Endothelial cell of umbilical vein (primary cell): ENCODE measurements at regions not wholly inside any gene's neighbourhood (a gene's known extent, or its start where the extent isn't known, plus 50 kb on each side); places are given as distances from the start of the nearest gene placed in this dataset.

Experiments used
- BruUV-seq: library from RNA; stranded (reverse); fragments of 400-500 nt; replicated peaks from 2 replicates; lab custom pipeline; 2021; lab: Mats Ljungman, UMichigan
- CTCF ChIA-PET: fragments of 300-600, 350-600 bp; sonication (Branson Sonifier 250); formaldehyde crosslinking; loops from one replicate; lab custom pipeline; 2021; ENCODE audit warnings: antibody characterized with exemption, inconsistent platforms; lab: Charles Lee
- POLR2A ChIA-PET: fragments of 300-600, 350-600 bp; sonication (Branson Sonifier 250); formaldehyde crosslinking; loops from one replicate; lab custom pipeline; 2021; ENCODE audit warnings: antibody characterized with exemption, inconsistent platforms; lab: Charles Lee
- DNase-seq: peaks from one replicate; pipeline ENCODE4 v3.0.0-alpha.2; 2011; ENCODE audit warnings: low read depth, low spot score
- FAIRE-seq: peaks from 2 replicates; lab custom pipeline; 2011; peaks lifted over from hg19 to GRCh38; lab: Jason Lieb, UNC
- H2AFZ ChIP-seq: 2 replicates; pipeline ENCODE4 v1.6.0; 2012; ENCODE audit warnings: low read depth, low read length, control low read depth, inconsistent platforms
- H3K27ac ChIP-seq: 2 replicates; pipeline ENCODE4 v1.5.1; 2011; ENCODE audit warnings: low read depth, mild to moderate bottlenecking, control low read depth, low read length, moderate library complexity; ENCODE audit not compliant: insufficient read depth
- H3K27me3 ChIP-seq, 2 experiments: 2 replicates each; pipeline versions ENCODE4 v1.6.0 to v1.6.1; 2011; ENCODE audit warnings: low read length in 2 of 2, mixed read lengths in 1 of 2; ENCODE audit not compliant: control insufficient read depth in 2 of 2, insufficient read depth in 2 of 2
- H3K36me3 ChIP-seq, 2 experiments: 2 replicates in 1 of 2; 3 replicates in 1 of 2; pipeline ENCODE4 v1.5.1; 2011; ENCODE audit warnings: low read length in 2 of 2, mild to moderate bottlenecking in 1 of 2, moderate library complexity in 1 of 2; ENCODE audit not compliant: control insufficient read depth in 2 of 2, insufficient read depth in 2 of 2; ENCODE audit errors: extremely low read depth in 1 of 2
- H3K4me1 ChIP-seq: 3 replicates; pipeline ENCODE4 v1.5.1; 2011; ENCODE audit warnings: mild to moderate bottlenecking, low read length; ENCODE audit not compliant: control insufficient read depth, insufficient read depth; ENCODE audit errors: extremely low read depth
- H3K4me2 ChIP-seq: 2 replicates; pipeline ENCODE4 v1.6.1; 2011; ENCODE audit warnings: low read length, control low read depth, mixed read lengths; ENCODE audit not compliant: insufficient read depth
- H3K4me3 ChIP-seq, 3 experiments: fragments of 200-600 bp in 1 of 3; sonication (generic), shearing (Covaris generic) in 1 of 3; replicated peaks in 1 of 3; 2 replicates each; pipeline ENCODE4 v1.5.1; 2011 to 2016; ENCODE audit warnings: control low read depth in 3 of 3, low read length in 3 of 3, mild to moderate bottlenecking in 2 of 3, inconsistent platforms in 1 of 3, low read depth in 1 of 3, moderate library complexity in 1 of 3; ENCODE audit not compliant: insufficient read depth in 1 of 3
- H3K79me2 ChIP-seq: 2 replicates; pipeline ENCODE4 v1.6.0; 2012; ENCODE audit warnings: low read length, inconsistent platforms; ENCODE audit not compliant: control insufficient read depth, insufficient read depth
- H3K9ac ChIP-seq: replicated peaks from 2 replicates; pipeline ENCODE3; 2011; ENCODE audit warnings: low read length, control low read depth; ENCODE audit not compliant: insufficient read depth; ENCODE audit errors: extremely low read depth
- H3K9me1 ChIP-seq: replicated peaks from 3 replicates; pipeline ENCODE4 v1.6.0; 2011; ENCODE audit warnings: mild to moderate bottlenecking, low read length; ENCODE audit not compliant: control insufficient read depth, insufficient read depth; ENCODE audit errors: extremely low read depth
- H3K9me3 ChIP-seq: replicated peaks from 2 replicates; pipeline ENCODE4 v1.5.1; 2012; ENCODE audit warnings: low read length, inconsistent platforms; ENCODE audit not compliant: control insufficient read depth, insufficient read depth
- H4K20me1 ChIP-seq: replicated peaks from 2 replicates; pipeline ENCODE3; 2011; ENCODE audit warnings: mild to moderate bottlenecking, low read length; ENCODE audit not compliant: control insufficient read depth, insufficient read depth; ENCODE audit errors: extremely low read depth
- CTCF ChIP-seq, 2 donors: IDR thresholded peaks; 1 replicate in 1 of 2; 2 replicates in 1 of 2; pipeline ENCODE4 v1.5.1; 2011; ENCODE audit warnings: low read length in 2 of 2, mild to moderate bottlenecking in 2 of 2, moderate library complexity in 2 of 2, control low read depth in 1 of 2, inconsistent platforms in 1 of 2, low read depth in 1 of 2; ENCODE audit not compliant: insufficient read depth in 1 of 2; ENCODE audit errors: extremely low read depth in 1 of 2
- EZH2 ChIP-seq: IDR thresholded peaks from 2 replicates; pipeline ENCODE4 v1.6.1; 2012; ENCODE audit warnings: borderline replicate concordance, low read depth, mild to moderate bottlenecking, moderate library complexity, low read length, inconsistent platforms; ENCODE audit not compliant: severe bottlenecking
- FOS ChIP-seq: IDR thresholded peaks from 2 replicates; pipeline ENCODE4 v1.6.1; 2011; ENCODE audit warnings: mild to moderate bottlenecking, low read length, moderate library complexity, borderline replicate concordance; ENCODE audit not compliant: insufficient read depth
- GATA2 ChIP-seq: IDR thresholded peaks from 2 replicates; pipeline ENCODE4 v1.7.0; 2011; ENCODE audit warnings: low read depth, mild to moderate bottlenecking, moderate library complexity, mixed read lengths, low read length; ENCODE audit not compliant: insufficient read length, insufficient read depth
- JUN ChIP-seq: IDR thresholded peaks from 2 replicates; pipeline ENCODE4 v1.6.1; 2011; ENCODE audit warnings: borderline replicate concordance, low read depth; ENCODE audit not compliant: insufficient read length, insufficient read depth
- MAX ChIP-seq: IDR thresholded peaks from 2 replicates; pipeline ENCODE4 v1.6.1; 2011; ENCODE audit not compliant: insufficient read depth, insufficient read length
- MYC ChIP-seq: IDR thresholded peaks from one replicate; pipeline ENCODE4 v1.6.1; 2011; ENCODE audit warnings: mild to moderate bottlenecking, low read depth, low read length
- POLR2A ChIP-seq: IDR thresholded peaks from 2 replicates; pipeline ENCODE4 v1.6.1; 2012; ENCODE audit warnings: low read depth, mild to moderate bottlenecking, control low read depth, low read length
- POLR2AphosphoS5 ChIP-seq: IDR thresholded peaks from 2 replicates; pipeline ENCODE4 v1.6.1; 2012; ENCODE audit warnings: low read depth, mild to moderate bottlenecking, control low read depth, low read length, moderate library complexity; ENCODE audit not compliant: insufficient read depth
- dilution Hi-C: fragments of 300-500 bp; cut with MboI; formaldehyde crosslinking; loops from one replicate; pipeline ENCODE4 v1.15.0; 2019; ENCODE audit warnings: low sequenced_read_pairs; ENCODE audit not compliant: extremely low pct_ligation_motif_present
- intact Hi-C: fragments of 100-400 bp; cut with micrococcal nuclease; formaldehyde crosslinking; loops from one replicate; pipeline ENCODE4 v1.10.0; 2022

GRCh38 chr16:64419832-64420231 lies 702.0 kb downstream of the CDH11 start:
- ChIA-PET CTCF (no interaction called here), POLR2A (no interaction called here)
- Histone ChIP-seq H3K27ac (no peak overlapping the region), H3K9me3 (no peaks in the 10 kb centered on the region), H2AFZ (no peak overlapping the region), H3K4me3 (no peak overlapping the region), H3K9ac (no peak overlapping the region), H3K4me1 (peaks cover 4% of the 10 kb centered on the region), H3K79me2 (no peaks in the 10 kb centered on the region), H4K20me1 (no peaks in the 10 kb centered on the region), H3K4me2 (no peak overlapping the region), H3K27me3 (no peaks in the 10 kb centered on the region), H3K36me3 (no peaks in the 10 kb centered on the region), H3K9me1 (no peaks in the 10 kb centered on the region)
- DNase-seq (no peak), FAIRE-seq (no peak)
- dilution Hi-C loops (no loop called here), intact Hi-C loops (loop anchor here (5.0 kb wide), 1 partner anchor 258 kb away; no protein-coding TSS in a partner anchor)
- TF ChIP-seq CTCF (IDR thresholded peaks at IDR 0.05; ENCODE audit: extremely low read depth in 1 of 2, insufficient read depth in 1 of 2, low read depth in 1 of 2, low read length in 2 of 2) (no peak), MYC (no peak), GATA2 (no peak), EZH2 (no peak), POLR2AphosphoS5 (no peak), POLR2A (no peak), JUN (no peak), MAX (no peak), FOS (no peak)
- no TSS peak for BruUV-seq
